GM18519 (cell line): ENCODE measurements at regions not wholly inside any gene's neighbourhood (a gene's known extent, or its start where the extent isn't known, plus 50 kb on each side); places are given as distances from the start of the nearest gene placed in this dataset.
"Not testable (repeated sequence)": the region's sequence is repeated elsewhere in the genome, so short reads cannot be mapped to it uniquely, and the experiment has no call there.

Source experiments
- ATAC-seq: cut with Tn5 transposase; IDR thresholded peaks from one replicate; pipeline ENCODE4 v1.9.1; 2021; ENCODE audit warnings: mild to moderate bottlenecking, moderate library complexity; ENCODE audit not compliant: unreplicated experiment, low FRiP score

GRCh38 chr5:15384581-15384980, 115.4 kb upstream of the FBXL7 start:
- no peak for ATAC-seq

- no peak for ATAC-seq
Observed at GRCh38 chr5:15384176-15384575, 115.8 kb upstream of the FBXL7 start.

GRCh38 chr5:15383469-15383868, 116.5 kb upstream of the FBXL7 start:
- ATAC-seq = no peak

GRCh38 chr5:15383021-15383420, 117.0 kb upstream of the FBXL7 start:
- ATAC-seq = no peak

- no peak for ATAC-seq
Observed at GRCh38 chr5:15377573-15378340, 122.2 kb upstream of the FBXL7 start.

GRCh38 chr5:15376803-15377202, 123.2 kb upstream of the FBXL7 start:
- no peak for ATAC-seq

GRCh38 chr5:15376088-15376487, 123.9 kb upstream of the FBXL7 start:
- no peak for ATAC-seq

GRCh38 chr5:15375559-15375958, 124.4 kb upstream of the FBXL7 start:
- ATAC-seq = no peak

- ATAC-seq = no peak
Observed at GRCh38 chr5:15374886-15375285, 125.1 kb upstream of the FBXL7 start.

GRCh38 chr5:15373151-15373550, 126.8 kb upstream of the FBXL7 start:
- no peak for ATAC-seq

GRCh38 chr5:15371184-15371583, 128.8 kb upstream of the FBXL7 start:
- no peak for ATAC-seq

GRCh38 chr5:15368835-15369234, 131.1 kb upstream of the FBXL7 start:
- ATAC-seq = no peak

- no peak for ATAC-seq
Observed at GRCh38 chr5:15367489-15367888, 132.5 kb upstream of the FBXL7 start.

GRCh38 chr5:15366676-15367391, 133.1 kb upstream of the FBXL7 start:
- no peak for ATAC-seq

- ATAC-seq = no peak
Observed at GRCh38 chr5:15365070-15365469, 134.9 kb upstream of the FBXL7 start.

GRCh38 chr5:15363601-15364000, 136.4 kb upstream of the FBXL7 start:
- ATAC-seq = no peak

GRCh38 chr5:15357092-15357453, 142.9 kb upstream of the FBXL7 start:
- ATAC-seq = not testable (repeated sequence)

GRCh38 chr5:15356308-15357091, 143.5 kb upstream of the FBXL7 start:
- not testable (repeated sequence) for ATAC-seq

- no peak for ATAC-seq
Observed at GRCh38 chr5:15354021-15354420, 146.0 kb upstream of the FBXL7 start.

- no peak for ATAC-seq
Observed at GRCh38 chr5:15353086-15353645, 146.8 kb upstream of the FBXL7 start.

- no peak for ATAC-seq
Observed at GRCh38 chr5:15350614-15351013, 149.4 kb upstream of the FBXL7 start.
